Fibroblast of lung (primary cell): ENCODE measurements at regions not wholly inside any gene's neighbourhood (a gene's known extent, or its start where the extent isn't known, plus 50 kb on each side); places are given as distances from the start of the nearest gene placed in this dataset.

Experiments used
- DNase-seq, 2 donors: peaks; one replicate each; pipeline versions ENCODE4 v3.0.0 to v3.0.0-alpha.2; 2010; ENCODE audit warnings: low read depth in 2 of 2
- H2AFZ ChIP-seq: 2 replicates; pipeline ENCODE4 v1.5.1; 2012; ENCODE audit warnings: low read length, control low read depth, inconsistent platforms
- H3K27ac ChIP-seq: 2 replicates; pipeline ENCODE4 v1.5.1; 2011; ENCODE audit warnings: low read length, control low read depth; ENCODE audit not compliant: insufficient read depth
- H3K27me3 ChIP-seq: 2 replicates; pipeline ENCODE4 v1.5.1; 2011; ENCODE audit warnings: mild to moderate bottlenecking, low read length; ENCODE audit not compliant: control insufficient read depth, insufficient read depth
- H3K36me3 ChIP-seq: 2 replicates; pipeline ENCODE4 v1.5.1; 2011; ENCODE audit warnings: low read length; ENCODE audit not compliant: control insufficient read depth, insufficient read depth
- H3K4me1 ChIP-seq: 2 replicates; pipeline ENCODE4 v1.5.1; 2011; ENCODE audit warnings: low read length; ENCODE audit not compliant: control insufficient read depth, insufficient read depth; ENCODE audit errors: extremely low read depth
- H3K4me2 ChIP-seq: 2 replicates; pipeline ENCODE4 v1.5.1; 2011; ENCODE audit warnings: low read length, control low read depth; ENCODE audit not compliant: insufficient read depth; ENCODE audit errors: extremely low read depth
- H3K4me3 ChIP-seq, 4 experiments: fragments of 200-600 bp in 1 of 4; sonication (generic) in 1 of 4; replicated peaks in 1 of 4; 2 replicates each; pipeline ENCODE4 v1.5.1; 2011 to 2016; ENCODE audit warnings: low read length in 4 of 4, low read depth in 3 of 4, mild to moderate bottlenecking in 3 of 4, control low read depth in 2 of 4, inconsistent platforms in 1 of 4, mixed read lengths in 1 of 4; ENCODE audit not compliant: insufficient read depth in 1 of 4; ENCODE audit errors: control extremely low read depth in 1 of 4
- H3K79me2 ChIP-seq: 2 replicates; pipeline ENCODE4 v1.5.1; 2012; ENCODE audit warnings: mild to moderate bottlenecking, low read length, inconsistent platforms; ENCODE audit not compliant: control insufficient read depth, insufficient read depth
- H3K9ac ChIP-seq: 2 replicates; pipeline ENCODE4 v1.5.1; 2011; ENCODE audit warnings: mild to moderate bottlenecking, low read length, control low read depth; ENCODE audit not compliant: insufficient read depth
- H3K9me3 ChIP-seq: 2 replicates; pipeline ENCODE4 v1.5.1; 2012; ENCODE audit warnings: low read depth, low read length; ENCODE audit not compliant: control insufficient read depth, insufficient read depth
- H4K20me1 ChIP-seq: 2 replicates; pipeline ENCODE4 v1.5.1; 2011; ENCODE audit warnings: low read length; ENCODE audit not compliant: control insufficient read depth, insufficient read depth; ENCODE audit errors: extremely low read depth
- EZH2 ChIP-seq: IDR thresholded peaks from 2 replicates; pipeline ENCODE4 v1.5.1; 2012; ENCODE audit warnings: low read length, control low read depth, mild to moderate bottlenecking; ENCODE audit errors: missing control alignments
- TF ChIP-seq, protein P1 (sequence below), 2 donors: IDR thresholded peaks in 1 of 2; conservative IDR thresholded peaks in 1 of 2; 1 replicate in 1 of 2; 2 replicates in 1 of 2; pipeline ENCODE4 v1.5.1; 2011 to 2012; ENCODE audit warnings: low read length in 2 of 2, control low read depth in 1 of 2, inconsistent platforms in 1 of 2, low read depth in 1 of 2, mild to moderate bottlenecking in 1 of 2

- H4K20me1 ChIP-seq = no peaks in the 10 kb centered on the region
- H3K9ac ChIP-seq = no peak overlapping the region
- no peak overlapping the region for H3K27ac ChIP-seq
- no peak for DNase-seq
- no peak overlapping the region for H3K4me2 ChIP-seq
- H3K36me3 ChIP-seq = no peaks in the 10 kb centered on the region
- H3K4me1 ChIP-seq = no peaks in the 10 kb centered on the region
- no peaks in the 10 kb centered on the region for H3K79me2 ChIP-seq
- TF ChIP-seq, protein P1, sequence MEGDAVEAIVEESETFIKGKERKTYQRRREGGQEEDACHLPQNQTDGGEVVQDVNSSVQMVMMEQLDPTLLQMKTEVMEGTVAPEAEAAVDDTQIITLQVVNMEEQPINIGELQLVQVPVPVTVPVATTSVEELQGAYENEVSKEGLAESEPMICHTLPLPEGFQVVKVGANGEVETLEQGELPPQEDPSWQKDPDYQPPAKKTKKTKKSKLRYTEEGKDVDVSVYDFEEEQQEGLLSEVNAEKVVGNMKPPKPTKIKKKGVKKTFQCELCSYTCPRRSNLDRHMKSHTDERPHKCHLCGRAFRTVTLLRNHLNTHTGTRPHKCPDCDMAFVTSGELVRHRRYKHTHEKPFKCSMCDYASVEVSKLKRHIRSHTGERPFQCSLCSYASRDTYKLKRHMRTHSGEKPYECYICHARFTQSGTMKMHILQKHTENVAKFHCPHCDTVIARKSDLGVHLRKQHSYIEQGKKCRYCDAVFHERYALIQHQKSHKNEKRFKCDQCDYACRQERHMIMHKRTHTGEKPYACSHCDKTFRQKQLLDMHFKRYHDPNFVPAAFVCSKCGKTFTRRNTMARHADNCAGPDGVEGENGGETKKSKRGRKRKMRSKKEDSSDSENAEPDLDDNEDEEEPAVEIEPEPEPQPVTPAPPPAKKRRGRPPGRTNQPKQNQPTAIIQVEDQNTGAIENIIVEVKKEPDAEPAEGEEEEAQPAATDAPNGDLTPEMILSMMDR (conservative IDR thresholded peaks at IDR 0.05 in 1 of 2, IDR thresholded peaks at IDR 0.05 in 1 of 2; ENCODE audit: low read depth in 1 of 2, low read length in 2 of 2) = no peak
- TF ChIP-seq EZH2 = no peak
- H3K4me3 ChIP-seq = no peak overlapping the region
- no peaks in the 10 kb centered on the region for H3K27me3 ChIP-seq
- no peak overlapping the region for H2AFZ ChIP-seq
- no peaks in the 10 kb centered on the region for H3K9me3 ChIP-seq
Measured at GRCh38 chr10:2037246-2037645, 299.9 kb upstream of the ADARB2 start.

DNA sequence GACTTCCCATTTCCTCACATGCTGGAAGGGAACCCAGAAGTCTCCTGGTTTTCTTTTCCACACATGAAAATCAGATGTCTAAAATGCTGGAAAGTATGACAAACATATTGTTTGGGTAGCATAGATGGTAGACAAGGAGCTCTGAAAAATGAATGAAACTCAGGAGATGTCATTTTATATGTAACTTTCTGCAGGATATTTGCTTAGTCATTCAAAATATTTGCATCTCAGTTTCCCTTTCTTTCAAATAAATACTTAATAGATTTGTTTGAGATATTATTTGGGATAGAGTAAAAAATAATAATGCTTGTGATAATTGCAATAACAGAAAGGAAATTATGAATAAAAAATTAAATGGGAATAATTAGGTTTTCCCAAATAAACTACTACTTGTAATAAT, 298.9 kb upstream of the ADARB2 start:
- no peaks in the 10 kb centered on the region for H3K27me3 ChIP-seq
- no peaks in the 10 kb centered on the region for H3K36me3 ChIP-seq
- no peak overlapping the region for H3K9ac ChIP-seq
- TF ChIP-seq, protein P1 (conservative IDR thresholded peaks at IDR 0.05 in 1 of 2, IDR thresholded peaks at IDR 0.05 in 1 of 2; ENCODE audit: low read depth in 1 of 2, low read length in 2 of 2) = no peak
- no peak for TF ChIP-seq EZH2
- no peak for DNase-seq
- H3K4me1 ChIP-seq = no peaks in the 10 kb centered on the region
- no peaks in the 10 kb centered on the region for H3K79me2 ChIP-seq
- no peaks in the 10 kb centered on the region for H3K9me3 ChIP-seq
- no peak overlapping the region for H2AFZ ChIP-seq
- no peak overlapping the region for H3K4me3 ChIP-seq
- H3K27ac ChIP-seq = no peak overlapping the region
- H3K4me2 ChIP-seq = no peak overlapping the region
- no peaks in the 10 kb centered on the region for H4K20me1 ChIP-seq

- no peaks in the 10 kb centered on the region for H4K20me1 ChIP-seq
Measured at GRCh38 chr10:2030046-2030445, 292.7 kb upstream of the ADARB2 start.

More at GRCh38 chr10:2030046-2030445, 292.7 kb upstream of the ADARB2 start:
- no peak overlapping the region for H3K4me2 ChIP-seq
- no peaks in the 10 kb centered on the region for H3K79me2 ChIP-seq
- H3K27ac ChIP-seq = no peak overlapping the region
- no peak overlapping the region for H3K4me3 ChIP-seq
- no peak overlapping the region for H2AFZ ChIP-seq
- H3K27me3 ChIP-seq = no peaks in the 10 kb centered on the region
- no peak for TF ChIP-seq EZH2
- TF ChIP-seq, protein P1 (conservative IDR thresholded peaks at IDR 0.05 in 1 of 2, IDR thresholded peaks at IDR 0.05 in 1 of 2; ENCODE audit: low read depth in 1 of 2, low read length in 2 of 2) = no peak
- H3K4me1 ChIP-seq = no peaks in the 10 kb centered on the region
- H3K36me3 ChIP-seq = no peaks in the 10 kb centered on the region
- no peaks in the 10 kb centered on the region for H3K9me3 ChIP-seq
- H3K9ac ChIP-seq = no peak overlapping the region
- DNase-seq = no peak
